ENCODE measurements at regions not wholly inside any gene's neighbourhood (a gene's known extent, or its start where the extent isn't known, plus 50 kb on each side); places are given as distances from the start of the nearest gene placed in this dataset.
"Not testable (repeated sequence)": the region's sequence is repeated elsewhere in the genome, so short reads cannot be mapped to it uniquely, and the experiment has no call there.

GRCh38 chr16:22653876-22654275 lies 143.2 kb downstream of the NPIPB5 start:
- Histone ChIP-seq H3K4me3 (ENCODE audit: low read depth, low read length, poor library complexity, severe bottlenecking) (no peak overlapping the region), H3K27ac (ENCODE audit: low read depth, low read length, poor library complexity, severe bottlenecking) (no peak overlapping the region), H3K4me1 (ENCODE audit: insufficient read depth, low read length, poor library complexity, severe bottlenecking) (no peaks in the 10 kb centered on the region), H3K36me3 (ENCODE audit: insufficient read depth, low read length, poor library complexity, severe bottlenecking) (no peaks in the 10 kb centered on the region), H3K9me3 (ENCODE audit: low read depth, low read length, poor library complexity, severe bottlenecking) (no peaks in the 10 kb centered on the region), H3K27me3 (replicated peaks; ENCODE audit: insufficient read depth, low read depth, low read length, poor library complexity) (peaks cover 30% of the 10 kb centered on the region)
- no peak for DNase-seq (ENCODE audit: low spot score)
- no peak for TF ChIP-seq CTCF (conservative IDR thresholded peaks at IDR 0.05; ENCODE audit: low read depth, low read length)
- no peak for TF ChIP-seq EZH2 (IDR thresholded peaks at IDR 0.05; ENCODE audit: borderline replicate concordance, low read depth, low read length, poor library complexity, severe bottlenecking)
- intact Hi-C loops (cut with micrococcal nuclease; ENCODE audit: unreplicated experiment), result no loop called here
- ChIA-PET CTCF (no interaction called here), POLR2A (ENCODE audit: low non-redundant PET) (no interaction called here)
- no TSS peak for BruUV-seq (replicated peaks)

GRCh38 chr16:22656573-22656972 lies 145.9 kb downstream of the NPIPB5 start:
- DNase-seq (ENCODE audit: low spot score); H3K27ac ChIP-seq (ENCODE audit: low read depth, low read length, poor library complexity, severe bottlenecking); BruUV-seq (replicated peaks); H3K4me1 ChIP-seq (ENCODE audit: insufficient read depth, low read length, poor library complexity, severe bottlenecking); CTCF ChIA-PET; intact Hi-C loops (cut with micrococcal nuclease; ENCODE audit: unreplicated experiment); H3K36me3 ChIP-seq (ENCODE audit: insufficient read depth, low read length, poor library complexity, severe bottlenecking); H3K9me3 ChIP-seq (ENCODE audit: low read depth, low read length, poor library complexity, severe bottlenecking); POLR2A ChIA-PET (ENCODE audit: low non-redundant PET); H3K4me3 ChIP-seq (ENCODE audit: low read depth, low read length, poor library complexity, severe bottlenecking): not testable (repeated sequence)
- H3K27me3 ChIP-seq (replicated peaks; ENCODE audit: insufficient read depth, low read depth, low read length, poor library complexity), result peaks cover 29% of the 10 kb centered on the region

- Histone ChIP-seq H3K4me1 (ENCODE audit: insufficient read depth, low read length, poor library complexity, severe bottlenecking) (no peaks in the 10 kb centered on the region), H3K4me3 (ENCODE audit: low read depth, low read length, poor library complexity, severe bottlenecking) (no peak overlapping the region), H3K36me3 (ENCODE audit: insufficient read depth, low read length, poor library complexity, severe bottlenecking) (no peaks in the 10 kb centered on the region), H3K27ac (ENCODE audit: low read depth, low read length, poor library complexity, severe bottlenecking) (no peak overlapping the region), H3K9me3 (ENCODE audit: low read depth, low read length, poor library complexity, severe bottlenecking) (no peaks in the 10 kb centered on the region), H3K27me3 (replicated peaks; ENCODE audit: insufficient read depth, low read depth, low read length, poor library complexity) (peaks cover 44% of the 10 kb centered on the region)
- intact Hi-C loops (cut with micrococcal nuclease; ENCODE audit: unreplicated experiment), result no loop called here
- DNase-seq (ENCODE audit: low spot score), result no peak
- BruUV-seq (replicated peaks), result no TSS peak
- TF ChIP-seq CTCF (conservative IDR thresholded peaks at IDR 0.05; ENCODE audit: low read depth, low read length), result no peak
- no peak for TF ChIP-seq EZH2 (IDR thresholded peaks at IDR 0.05; ENCODE audit: borderline replicate concordance, low read depth, low read length, poor library complexity, severe bottlenecking)
- POLR2A ChIA-PET (ENCODE audit: low non-redundant PET), result no interaction called here
- CTCF ChIA-PET, result no interaction called here
Measured at GRCh38 chr16:22659933-22660332, 149.2 kb downstream of the NPIPB5 start.

GRCh38 chr16:22660441-22661160 lies 149.9 kb downstream of the NPIPB5 start:
- no peak for DNase-seq (ENCODE audit: low spot score)
- no TSS peak for BruUV-seq (replicated peaks)
- Histone ChIP-seq H3K27ac (ENCODE audit: low read depth, low read length, poor library complexity, severe bottlenecking) (no peak overlapping the region), H3K4me1 (ENCODE audit: insufficient read depth, low read length, poor library complexity, severe bottlenecking) (no peaks in the 10 kb centered on the region), H3K4me3 (ENCODE audit: low read depth, low read length, poor library complexity, severe bottlenecking) (no peak overlapping the region), H3K27me3 (replicated peaks; ENCODE audit: insufficient read depth, low read depth, low read length, poor library complexity) (peaks cover 51% of the 10 kb centered on the region), H3K9me3 (ENCODE audit: low read depth, low read length, poor library complexity, severe bottlenecking) (no peaks in the 10 kb centered on the region), H3K36me3 (ENCODE audit: insufficient read depth, low read length, poor library complexity, severe bottlenecking) (no peaks in the 10 kb centered on the region)
- TF ChIP-seq EZH2 (IDR thresholded peaks at IDR 0.05; ENCODE audit: borderline replicate concordance, low read depth, low read length, poor library complexity, severe bottlenecking) (no peak), CTCF (conservative IDR thresholded peaks at IDR 0.05; ENCODE audit: low read depth, low read length) (no peak)
- intact Hi-C loops (cut with micrococcal nuclease; ENCODE audit: unreplicated experiment), result no loop called here
- ChIA-PET CTCF (no interaction called here), POLR2A (ENCODE audit: low non-redundant PET) (no interaction called here)

All from A673 (cell line).